ENCODE measurements at regions not wholly inside any gene's neighbourhood (a gene's known extent, or its start where the extent isn't known, plus 50 kb on each side); places are given as distances from the start of the nearest gene placed in this dataset.

DNA sequence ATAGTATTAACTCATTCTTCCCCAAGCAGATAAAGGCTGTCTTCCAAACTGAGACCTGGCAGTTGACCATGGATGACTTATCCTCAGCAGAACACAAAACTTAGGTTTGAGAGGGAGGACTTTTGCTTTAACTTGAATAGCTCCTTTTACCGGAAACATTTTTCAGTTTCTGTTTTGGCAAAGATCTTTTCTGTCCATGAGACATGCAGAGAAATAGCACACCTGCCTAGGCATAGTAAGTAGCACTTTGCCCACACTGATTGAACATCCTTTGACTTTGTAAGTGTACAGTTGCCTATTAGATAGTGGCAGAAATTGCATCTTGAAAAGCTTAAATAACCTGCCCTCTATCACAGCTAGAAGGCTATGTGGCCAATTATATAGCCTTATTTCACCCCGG lies 1962.5 kb downstream of the MRPL39 start:
- ATAC-seq = no peak
- TF ChIP-seq EP300 (IDR thresholded peaks at IDR 0.05) = no peak
- no peak for TF ChIP-seq POLR2A (IDR thresholded peaks at IDR 0.05)
- TF ChIP-seq POLR2AphosphoS5 (IDR thresholded peaks at IDR 0.05) = no peak
- TF ChIP-seq, protein P1, sequence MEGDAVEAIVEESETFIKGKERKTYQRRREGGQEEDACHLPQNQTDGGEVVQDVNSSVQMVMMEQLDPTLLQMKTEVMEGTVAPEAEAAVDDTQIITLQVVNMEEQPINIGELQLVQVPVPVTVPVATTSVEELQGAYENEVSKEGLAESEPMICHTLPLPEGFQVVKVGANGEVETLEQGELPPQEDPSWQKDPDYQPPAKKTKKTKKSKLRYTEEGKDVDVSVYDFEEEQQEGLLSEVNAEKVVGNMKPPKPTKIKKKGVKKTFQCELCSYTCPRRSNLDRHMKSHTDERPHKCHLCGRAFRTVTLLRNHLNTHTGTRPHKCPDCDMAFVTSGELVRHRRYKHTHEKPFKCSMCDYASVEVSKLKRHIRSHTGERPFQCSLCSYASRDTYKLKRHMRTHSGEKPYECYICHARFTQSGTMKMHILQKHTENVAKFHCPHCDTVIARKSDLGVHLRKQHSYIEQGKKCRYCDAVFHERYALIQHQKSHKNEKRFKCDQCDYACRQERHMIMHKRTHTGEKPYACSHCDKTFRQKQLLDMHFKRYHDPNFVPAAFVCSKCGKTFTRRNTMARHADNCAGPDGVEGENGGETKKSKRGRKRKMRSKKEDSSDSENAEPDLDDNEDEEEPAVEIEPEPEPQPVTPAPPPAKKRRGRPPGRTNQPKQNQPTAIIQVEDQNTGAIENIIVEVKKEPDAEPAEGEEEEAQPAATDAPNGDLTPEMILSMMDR (IDR thresholded peaks at IDR 0.05) = no peak
- Histone ChIP-seq H3K9me3 (no peaks in the 10 kb centered on the region), H3K27me3 (no peaks in the 10 kb centered on the region), H3K4me1 (no peaks in the 10 kb centered on the region), H3K27ac (no peak overlapping the region), H3K36me3 (no peaks in the 10 kb centered on the region), H3K4me3 (no peak overlapping the region)
- WGBS, 2 donors (ENCODE audit: low coverage in 1 of 2) = 73 to 77% methylated on average over 2 of the region's 2 CpGs

DNA sequence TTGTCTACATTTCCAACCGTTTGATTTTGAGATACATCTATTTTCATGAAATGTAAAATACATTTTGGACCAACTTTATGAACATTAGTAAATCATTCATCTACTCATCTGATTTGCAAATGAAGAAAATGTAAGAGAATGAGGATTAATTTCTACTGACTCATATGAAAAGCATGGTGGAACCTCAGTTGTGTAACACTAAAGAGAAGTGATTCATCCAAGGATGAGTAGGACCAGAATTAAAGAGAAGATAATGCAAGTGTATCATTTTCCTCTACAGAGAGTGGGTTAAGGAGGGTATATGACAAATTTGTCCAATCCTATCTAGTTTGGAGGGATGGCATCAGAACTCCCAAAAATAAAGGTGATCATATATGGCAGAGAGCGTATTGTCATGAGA lies 1967.6 kb downstream of the MRPL39 start:
- Histone ChIP-seq H3K9me3 (no peaks in the 10 kb centered on the region), H3K4me3 (no peak overlapping the region), H3K27me3 (no peaks in the 10 kb centered on the region), H3K36me3 (no peaks in the 10 kb centered on the region), H3K4me1 (no peaks in the 10 kb centered on the region), H3K27ac (no peak overlapping the region)
- TF ChIP-seq, protein P1 (IDR thresholded peaks at IDR 0.05) = no peak
- TF ChIP-seq EP300 (IDR thresholded peaks at IDR 0.05) (no peak), POLR2A (IDR thresholded peaks at IDR 0.05) (no peak), POLR2AphosphoS5 (IDR thresholded peaks at IDR 0.05) (no peak)
- ATAC-seq = no peak
- 68 to 85% methylated on average over 2 of the region's 2 CpGs for WGBS, 2 donors (ENCODE audit: low coverage in 1 of 2)

DNA sequence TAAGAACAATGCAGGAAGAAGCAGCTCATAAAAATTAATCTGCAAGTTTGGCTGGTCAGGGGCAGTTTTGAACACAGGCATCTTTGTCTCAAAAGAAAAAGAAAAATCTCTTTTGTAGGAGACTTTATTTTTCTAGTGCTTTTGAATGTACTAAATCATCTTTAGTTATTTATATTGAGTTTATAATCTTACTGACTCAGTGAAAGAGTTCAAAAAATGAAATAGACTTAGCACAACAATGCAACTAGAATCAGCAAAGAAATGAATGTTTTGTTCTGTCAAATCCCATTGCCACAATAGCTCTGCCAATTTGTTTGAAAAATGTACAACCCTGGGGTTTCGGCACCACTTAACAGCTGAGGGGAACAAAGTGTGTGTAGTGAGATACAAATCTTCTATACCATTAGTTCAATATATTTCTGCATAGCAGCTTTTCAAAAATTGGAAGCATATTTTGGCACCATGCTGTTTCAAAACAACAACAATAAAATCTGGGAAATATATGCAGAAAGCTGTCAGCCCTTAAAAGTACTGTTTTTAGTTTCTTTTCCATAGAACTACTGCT lies 1969.1 kb downstream of the MRPL39 start:
- Histone ChIP-seq H3K27ac (no peak overlapping the region), H3K9me3 (no peaks in the 10 kb centered on the region), H3K36me3 (no peaks in the 10 kb centered on the region), H3K4me3 (no peak overlapping the region), H3K4me1 (no peaks in the 10 kb centered on the region), H3K27me3 (no peaks in the 10 kb centered on the region)
- no peak for ATAC-seq
- 47 to 83% methylated on average over 1 of the region's 1 CpG for WGBS, 2 donors (ENCODE audit: low coverage in 1 of 2)
- TF ChIP-seq EP300 (IDR thresholded peaks at IDR 0.05) = no peak
- TF ChIP-seq, protein P1 (IDR thresholded peaks at IDR 0.05) = no peak
- TF ChIP-seq POLR2AphosphoS5 (IDR thresholded peaks at IDR 0.05) = no peak
- TF ChIP-seq POLR2A (IDR thresholded peaks at IDR 0.05) = no peak

DNA sequence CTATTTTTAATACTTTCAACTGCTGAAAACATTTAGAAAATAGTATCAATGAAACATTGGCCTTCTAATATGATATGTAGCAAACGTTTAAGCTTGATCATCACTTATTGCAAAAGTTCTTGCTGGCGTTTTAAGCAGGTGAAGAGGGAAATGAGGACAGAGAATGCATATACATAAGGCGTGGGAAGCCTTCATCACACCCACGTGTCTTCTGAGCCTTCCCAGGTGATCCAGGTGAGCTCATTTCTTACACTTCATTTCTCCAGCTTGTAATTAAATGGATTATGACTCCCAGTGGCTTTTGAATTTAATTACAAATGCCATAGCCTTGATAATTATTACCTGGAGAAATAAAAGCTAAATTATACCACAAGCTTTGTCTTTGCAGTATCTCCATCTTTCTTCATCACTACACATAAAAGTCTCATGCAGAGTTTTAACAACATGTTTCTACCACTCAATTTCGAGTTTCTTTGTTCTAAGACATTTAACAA lies 1973.8 kb downstream of the MRPL39 start:
- Histone ChIP-seq H3K27ac (no peak overlapping the region), H3K36me3 (no peaks in the 10 kb centered on the region), H3K4me3 (no peak overlapping the region), H3K27me3 (no peaks in the 10 kb centered on the region), H3K4me1 (no peaks in the 10 kb centered on the region), H3K9me3 (no peaks in the 10 kb centered on the region)
- WGBS, 2 donors (ENCODE audit: low coverage in 1 of 2) = 43 to 53% methylated on average over 5 of the region's 5 CpGs
- ATAC-seq = no peak
- no peak for TF ChIP-seq POLR2AphosphoS5 (IDR thresholded peaks at IDR 0.05)

DNA sequence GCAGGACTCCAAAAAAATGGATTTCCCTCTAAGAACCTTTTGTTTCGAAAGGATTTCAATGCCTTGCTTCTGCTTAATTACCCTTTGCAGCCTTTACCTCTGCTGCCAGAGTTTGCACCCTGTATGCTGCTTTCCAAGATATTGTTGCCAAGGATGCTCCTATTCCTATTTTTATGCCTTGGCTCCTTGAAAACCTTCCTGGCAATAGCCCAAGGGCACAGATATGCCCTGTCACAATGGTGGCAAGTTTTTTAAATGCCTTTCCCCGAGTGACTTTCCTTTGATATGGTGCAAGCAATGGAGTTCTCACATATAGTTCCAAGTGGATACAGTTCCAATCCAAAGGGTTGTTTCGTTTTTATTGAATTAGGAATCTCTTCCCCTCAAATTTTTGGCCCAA lies 1983.0 kb downstream of the MRPL39 start:
- H3K9me3 ChIP-seq = no peaks in the 10 kb centered on the region
- H3K27ac ChIP-seq = no peak overlapping the region
- 74 to 81% methylated on average over 3 of the region's 3 CpGs for WGBS, 2 donors (ENCODE audit: low coverage in 1 of 2)
- ATAC-seq = no peak
- H3K4me3 ChIP-seq = no peak overlapping the region
- no peaks in the 10 kb centered on the region for H3K27me3 ChIP-seq
- H3K36me3 ChIP-seq = no peaks in the 10 kb centered on the region
- H3K4me1 ChIP-seq = no peaks in the 10 kb centered on the region
- TF ChIP-seq POLR2A (IDR thresholded peaks at IDR 0.05) (no peak), EP300 (IDR thresholded peaks at IDR 0.05) (no peak), POLR2AphosphoS5 (IDR thresholded peaks at IDR 0.05) (no peak)
- TF ChIP-seq, protein P1 (IDR thresholded peaks at IDR 0.05) = no peak
